ENCODE measurements at regions not wholly inside any gene's neighbourhood (a gene's known extent, or its start where the extent isn't known, plus 50 kb on each side); places are given as distances from the start of the nearest gene placed in this dataset.

GRCh38 chr15:69609176-69609575 lies 156.6 kb downstream of the RPLP1 start:
- H3K4me3 ChIP-seq (ENCODE audit: low read length, poor library complexity, severe bottlenecking), result no peak overlapping the region
- H3K27me3 ChIP-seq (ENCODE audit: insufficient read depth, low read length, poor library complexity, severe bottlenecking), result no peaks in the 10 kb centered on the region
- H4K20me1 ChIP-seq (ENCODE audit: insufficient read depth, low read length, poor library complexity, severe bottlenecking), result no peaks in the 10 kb centered on the region
- H3K79me2 ChIP-seq (ENCODE audit: insufficient read depth, low read length), result no peaks in the 10 kb centered on the region
- no peak for TF ChIP-seq CTCF (conservative IDR thresholded peaks at IDR 0.05; ENCODE audit: low read length)
- TF ChIP-seq EZH2phosphoT487 (IDR thresholded peaks at IDR 0.05; ENCODE audit: borderline replicate concordance), result no peak
- no peak overlapping the region for H3K4me2 ChIP-seq (ENCODE audit: low read depth, low read length, poor library complexity, severe bottlenecking)
- no peaks in the 10 kb centered on the region for H3K9me2 ChIP-seq (replicated peaks; ENCODE audit: low read depth, low read length)
- H3K9ac ChIP-seq (ENCODE audit: low read depth, low read length, poor library complexity, severe bottlenecking), result no peak overlapping the region
- no peaks in the 10 kb centered on the region for H3F3A ChIP-seq (ENCODE audit: low read depth)
- H3K4me1 ChIP-seq (ENCODE audit: insufficient read depth, low read length, poor library complexity, severe bottlenecking), result peaks cover 8% of the 10 kb centered on the region
- no peak overlapping the region for H2AFZ ChIP-seq (ENCODE audit: low read length)
- H3K36me3 ChIP-seq (ENCODE audit: insufficient read depth, low read length), result no peaks in the 10 kb centered on the region
- H3K9me3 ChIP-seq (ENCODE audit: insufficient read depth, low read depth, low read length), result no peaks in the 10 kb centered on the region

GRCh38 chr15:69609776-69610175 lies 157.2 kb downstream of the RPLP1 start:
- H4K20me1 ChIP-seq (ENCODE audit: insufficient read depth, low read length, poor library complexity, severe bottlenecking), result no peaks in the 10 kb centered on the region
- no peaks in the 10 kb centered on the region for H3K79me2 ChIP-seq (ENCODE audit: insufficient read depth, low read length)
- no peaks in the 10 kb centered on the region for H3F3A ChIP-seq (ENCODE audit: low read depth)
- no peaks in the 10 kb centered on the region for H3K9me2 ChIP-seq (replicated peaks; ENCODE audit: low read depth, low read length)
- H2AFZ ChIP-seq (ENCODE audit: low read length), result no peak overlapping the region
- TF ChIP-seq CTCF (conservative IDR thresholded peaks at IDR 0.05; ENCODE audit: low read length) (no peak), EZH2phosphoT487 (IDR thresholded peaks at IDR 0.05; ENCODE audit: borderline replicate concordance) (no peak)
- H3K9ac ChIP-seq (ENCODE audit: low read depth, low read length, poor library complexity, severe bottlenecking), result no peak overlapping the region
- H3K36me3 ChIP-seq (ENCODE audit: insufficient read depth, low read length), result no peaks in the 10 kb centered on the region
- no peaks in the 10 kb centered on the region for H3K9me3 ChIP-seq (ENCODE audit: insufficient read depth, low read depth, low read length)
- H3K4me1 ChIP-seq (ENCODE audit: insufficient read depth, low read length, poor library complexity, severe bottlenecking), result peaks cover 8% of the 10 kb centered on the region
- no peak overlapping the region for H3K4me3 ChIP-seq (ENCODE audit: low read length, poor library complexity, severe bottlenecking)
- H3K27me3 ChIP-seq (ENCODE audit: insufficient read depth, low read length, poor library complexity, severe bottlenecking), result no peaks in the 10 kb centered on the region
- H3K4me2 ChIP-seq (ENCODE audit: low read depth, low read length, poor library complexity, severe bottlenecking), result no peak overlapping the region

- no peaks in the 10 kb centered on the region for H3K36me3 ChIP-seq (ENCODE audit: insufficient read depth, low read length)
- no peaks in the 10 kb centered on the region for H3F3A ChIP-seq (ENCODE audit: low read depth)
- H3K27me3 ChIP-seq (ENCODE audit: insufficient read depth, low read length, poor library complexity, severe bottlenecking), result no peaks in the 10 kb centered on the region
- no peak overlapping the region for H3K4me2 ChIP-seq (ENCODE audit: low read depth, low read length, poor library complexity, severe bottlenecking)
- no peaks in the 10 kb centered on the region for H3K9me2 ChIP-seq (replicated peaks; ENCODE audit: low read depth, low read length)
- TF ChIP-seq CTCF (conservative IDR thresholded peaks at IDR 0.05; ENCODE audit: low read length) (no peak), EZH2phosphoT487 (IDR thresholded peaks at IDR 0.05; ENCODE audit: borderline replicate concordance) (no peak)
- no peaks in the 10 kb centered on the region for H4K20me1 ChIP-seq (ENCODE audit: insufficient read depth, low read length, poor library complexity, severe bottlenecking)
- no peak overlapping the region for H3K4me3 ChIP-seq (ENCODE audit: low read length, poor library complexity, severe bottlenecking)
- H3K9me3 ChIP-seq (ENCODE audit: insufficient read depth, low read depth, low read length), result no peaks in the 10 kb centered on the region
- H3K79me2 ChIP-seq (ENCODE audit: insufficient read depth, low read length), result no peaks in the 10 kb centered on the region
- H2AFZ ChIP-seq (ENCODE audit: low read length), result no peak overlapping the region
- H3K4me1 ChIP-seq (ENCODE audit: insufficient read depth, low read length, poor library complexity, severe bottlenecking), result peaks cover 8% of the 10 kb centered on the region
- H3K9ac ChIP-seq (ENCODE audit: low read depth, low read length, poor library complexity, severe bottlenecking), result no peak overlapping the region
Measured at GRCh38 chr15:69610277-69610676, 157.7 kb downstream of the RPLP1 start.

Measured in Loucy (cell line).